Liver (tissue), 8 donors: ENCODE measurements at regions not wholly inside any gene's neighbourhood (a gene's known extent, or its start where the extent isn't known, plus 50 kb on each side); places are given as distances from the start of the nearest gene placed in this dataset.

Experiments used
- DNase-seq: peaks from one replicate; pipeline ENCODE4 v3.0.0-alpha.2; 2017; ENCODE audit warnings: low spot score
- H3K27ac ChIP-seq, 2 donors: one replicate each; pipeline ENCODE4 v1.7.0; 2013; ENCODE audit warnings: inconsistent platforms in 2 of 2, low read length in 2 of 2, control low read depth in 1 of 2, low read depth in 1 of 2, mild to moderate bottlenecking in 1 of 2
- H3K27me3 ChIP-seq, 4 donors: one replicate each; pipeline versions ENCODE4 v1.6.1 to v1.7.0; 2013; ENCODE audit warnings: low read length in 3 of 4, inconsistent platforms in 1 of 4, mild to moderate bottlenecking in 1 of 4, moderate library complexity in 1 of 4; ENCODE audit not compliant: control insufficient read depth in 4 of 4, insufficient read depth in 4 of 4
- H3K36me3 ChIP-seq, 4 donors: one replicate each; pipeline versions ENCODE4 v1.6.1 to v1.7.0; 2013; ENCODE audit warnings: low read length in 3 of 4, mild to moderate bottlenecking in 3 of 4, low read depth in 1 of 4, moderate library complexity in 1 of 4; ENCODE audit not compliant: control insufficient read depth in 4 of 4, insufficient read depth in 3 of 4
- H3K4me1 ChIP-seq, 4 donors: one replicate each; pipeline versions ENCODE4 v1.6.1 to v1.7.0; 2013; ENCODE audit warnings: low read length in 3 of 4, mild to moderate bottlenecking in 3 of 4, moderate library complexity in 1 of 4; ENCODE audit not compliant: control insufficient read depth in 4 of 4, insufficient read depth in 4 of 4
- H3K4me3 ChIP-seq, 3 donors: one replicate each; pipeline versions ENCODE4 v1.6.1 to v1.7.0; 2013; ENCODE audit warnings: low read length in 3 of 3, control low read depth in 1 of 3, low read depth in 1 of 3, mild to moderate bottlenecking in 1 of 3
- H3K9ac ChIP-seq, 2 donors: one replicate each; pipeline ENCODE4 v1.7.0; 2013; ENCODE audit warnings: low read length in 2 of 2, mild to moderate bottlenecking in 2 of 2, moderate library complexity in 2 of 2, control low read depth in 1 of 2, low read depth in 1 of 2
- H3K9me3 ChIP-seq, 4 donors: one replicate each; pipeline versions ENCODE4 v1.6.1 to v1.7.0; 2013; ENCODE audit warnings: low read length in 3 of 4; ENCODE audit not compliant: control insufficient read depth in 4 of 4
- EGR1 ChIP-seq, 2 donors: IDR thresholded peaks; 2 replicates each; pipeline ENCODE4 v1.6.1; 2016 to 2018; ENCODE audit warnings: antibody characterized with exemption in 2 of 2, low read depth in 2 of 2
- FOXA1 ChIP-seq: IDR thresholded peaks from 2 replicates; pipeline ENCODE4 v1.6.1; 2016; ENCODE audit warnings: antibody characterized with exemption
- FOXA2 ChIP-seq: IDR thresholded peaks from 2 replicates; pipeline ENCODE4 v1.6.1; 2016; ENCODE audit warnings: antibody characterized with exemption
- GABPA ChIP-seq, 2 donors: IDR thresholded peaks in 1 of 2; conservative IDR thresholded peaks in 1 of 2; 2 replicates each; pipeline ENCODE4 v1.6.1; 2016; ENCODE audit warnings: antibody characterized with exemption in 2 of 2, mild to moderate bottlenecking in 1 of 2, moderate library complexity in 1 of 2
- HNF4A ChIP-seq, 2 donors: conservative IDR thresholded peaks; 2 replicates each; pipeline ENCODE4 v1.6.1; 2016; ENCODE audit warnings: antibody characterized with exemption in 2 of 2, mild to moderate bottlenecking in 2 of 2
- JUND ChIP-seq, 2 donors: IDR thresholded peaks; 2 replicates each; pipeline ENCODE4 v1.6.1; 2016; ENCODE audit warnings: antibody characterized with exemption in 2 of 2
- NR2F2 ChIP-seq: IDR thresholded peaks from 2 replicates; pipeline ENCODE4 v1.6.1; 2016; ENCODE audit warnings: antibody characterized with exemption
- RXRA ChIP-seq, 2 donors: IDR thresholded peaks; 2 replicates each; pipeline ENCODE4 v1.6.1; 2017 to 2018; ENCODE audit warnings: antibody characterized with exemption in 2 of 2, mild to moderate bottlenecking in 1 of 2
- SP1 ChIP-seq: IDR thresholded peaks from 2 replicates; pipeline ENCODE4 v1.6.1; 2018; ENCODE audit warnings: antibody characterized with exemption, mild to moderate bottlenecking
- TAF1 ChIP-seq: conservative IDR thresholded peaks from 2 replicates; pipeline ENCODE4 v1.6.1; 2016; ENCODE audit warnings: antibody characterized with exemption, mild to moderate bottlenecking
- WGBS: extraction: QIAGEN DNeasy Blood & Tissue Kit; methylation state at CpG from one replicate; pipeline ENCODE4 v1.1.7; 2013; 5-methylcytosine and 5-hydroxymethylcytosine counted together
- TF ChIP-seq, protein P1 (sequence below): IDR thresholded peaks from 2 replicates; pipeline ENCODE4 v1.6.1; 2016; ENCODE audit warnings: antibody characterized with exemption, mild to moderate bottlenecking
- TF ChIP-seq, protein P2 (sequence below): IDR thresholded peaks from 2 replicates; pipeline ENCODE4 v1.6.1; 2016; ENCODE audit warnings: antibody characterized with exemption
- TF ChIP-seq, protein P3 (sequence below): fragments of 150-350 bp; IDR thresholded peaks from 2 replicates; pipeline ENCODE4 v1.5.1; 2017; ENCODE audit warnings: improper control_type of control experiment, low read depth, low read length; ENCODE audit not compliant: missing input control
- TF ChIP-seq, protein P4 (sequence below): IDR thresholded peaks from 2 replicates; pipeline ENCODE4 v1.6.1; 2016; ENCODE audit warnings: antibody characterized with exemption
- TF ChIP-seq, protein P5 (sequence below): IDR thresholded peaks from 2 replicates; pipeline ENCODE4 v1.6.1; 2016; ENCODE audit warnings: antibody characterized with exemption
- donor health status: healthy.
- donor health status: healthy.
- donor health status: healthy.
- donor health status: healthy.
- donor health status: healthy.

DNA sequence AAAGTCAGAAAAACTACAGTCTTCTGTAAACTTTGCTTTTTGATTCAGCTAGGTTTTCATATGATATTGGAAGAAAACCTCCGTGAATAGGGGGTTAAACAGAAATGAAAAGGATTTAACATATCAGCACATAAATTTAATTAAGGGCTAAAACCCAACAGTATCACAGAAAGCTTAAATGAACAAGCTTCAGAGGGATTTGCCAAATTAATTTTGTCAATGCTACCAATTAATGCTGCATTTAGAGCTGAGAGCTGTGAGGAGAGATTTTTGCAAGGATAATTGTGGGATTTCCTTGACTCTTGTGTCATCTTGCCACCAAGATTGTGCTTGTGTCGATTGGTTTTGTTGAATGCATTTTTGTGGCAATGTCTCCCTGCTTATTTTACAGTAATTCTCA lies 379.9 kb downstream of the CD109 start (continued):
- TF ChIP-seq, protein P1, sequence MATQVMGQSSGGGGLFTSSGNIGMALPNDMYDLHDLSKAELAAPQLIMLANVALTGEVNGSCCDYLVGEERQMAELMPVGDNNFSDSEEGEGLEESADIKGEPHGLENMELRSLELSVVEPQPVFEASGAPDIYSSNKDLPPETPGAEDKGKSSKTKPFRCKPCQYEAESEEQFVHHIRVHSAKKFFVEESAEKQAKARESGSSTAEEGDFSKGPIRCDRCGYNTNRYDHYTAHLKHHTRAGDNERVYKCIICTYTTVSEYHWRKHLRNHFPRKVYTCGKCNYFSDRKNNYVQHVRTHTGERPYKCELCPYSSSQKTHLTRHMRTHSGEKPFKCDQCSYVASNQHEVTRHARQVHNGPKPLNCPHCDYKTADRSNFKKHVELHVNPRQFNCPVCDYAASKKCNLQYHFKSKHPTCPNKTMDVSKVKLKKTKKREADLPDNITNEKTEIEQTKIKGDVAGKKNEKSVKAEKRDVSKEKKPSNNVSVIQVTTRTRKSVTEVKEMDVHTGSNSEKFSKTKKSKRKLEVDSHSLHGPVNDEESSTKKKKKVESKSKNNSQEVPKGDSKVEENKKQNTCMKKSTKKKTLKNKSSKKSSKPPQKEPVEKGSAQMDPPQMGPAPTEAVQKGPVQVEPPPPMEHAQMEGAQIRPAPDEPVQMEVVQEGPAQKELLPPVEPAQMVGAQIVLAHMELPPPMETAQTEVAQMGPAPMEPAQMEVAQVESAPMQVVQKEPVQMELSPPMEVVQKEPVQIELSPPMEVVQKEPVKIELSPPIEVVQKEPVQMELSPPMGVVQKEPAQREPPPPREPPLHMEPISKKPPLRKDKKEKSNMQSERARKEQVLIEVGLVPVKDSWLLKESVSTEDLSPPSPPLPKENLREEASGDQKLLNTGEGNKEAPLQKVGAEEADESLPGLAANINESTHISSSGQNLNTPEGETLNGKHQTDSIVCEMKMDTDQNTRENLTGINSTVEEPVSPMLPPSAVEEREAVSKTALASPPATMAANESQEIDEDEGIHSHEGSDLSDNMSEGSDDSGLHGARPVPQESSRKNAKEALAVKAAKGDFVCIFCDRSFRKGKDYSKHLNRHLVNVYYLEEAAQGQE: no peak
- TF ChIP-seq, protein P2, sequence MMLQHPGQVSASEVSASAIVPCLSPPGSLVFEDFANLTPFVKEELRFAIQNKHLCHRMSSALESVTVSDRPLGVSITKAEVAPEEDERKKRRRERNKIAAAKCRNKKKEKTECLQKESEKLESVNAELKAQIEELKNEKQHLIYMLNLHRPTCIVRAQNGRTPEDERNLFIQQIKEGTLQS: no peak

DNA sequence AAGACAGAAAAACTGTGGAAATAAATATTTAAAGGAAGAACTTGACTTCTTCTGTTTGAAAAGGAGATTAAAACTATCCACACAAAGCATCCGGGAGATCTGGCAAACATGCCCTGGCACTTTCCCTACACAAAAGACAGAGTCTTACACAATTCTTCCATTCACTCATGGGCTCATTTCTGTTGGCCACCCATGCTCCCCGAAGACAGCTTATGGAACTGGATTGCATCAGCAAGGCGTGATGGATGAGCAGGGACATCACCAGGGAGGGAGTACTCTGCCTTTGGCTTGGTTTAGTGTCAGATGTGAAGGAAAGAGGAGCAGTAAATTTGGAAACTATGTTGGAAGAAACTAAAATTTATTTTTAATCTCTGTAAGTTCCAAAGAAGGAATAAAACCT lies 379.3 kb downstream of the CD109 start:
- no peak for DNase-seq
- H3K9me3 ChIP-seq: no peaks in the 10 kb centered on the region
- H3K4me1 ChIP-seq: no peaks in the 10 kb centered on the region
- TF ChIP-seq TAF1 (no peak), SP1 (no peak), EGR1 (IDR thresholded peaks at IDR 0.05; ENCODE audit: low read depth in 2 of 2) (no peak), NR2F2 (no peak), FOXA1 (no peak), RXRA (IDR thresholded peaks at IDR 0.05) (no peak), JUND (IDR thresholded peaks at IDR 0.05) (no peak), FOXA2 (no peak), GABPA (IDR thresholded peaks at IDR 0.05 in 1 of 2, conservative IDR thresholded peaks at IDR 0.05 in 1 of 2) (no peak), HNF4A (conservative IDR thresholded peaks at IDR 0.05) (no peak)
- TF ChIP-seq, protein P3, sequence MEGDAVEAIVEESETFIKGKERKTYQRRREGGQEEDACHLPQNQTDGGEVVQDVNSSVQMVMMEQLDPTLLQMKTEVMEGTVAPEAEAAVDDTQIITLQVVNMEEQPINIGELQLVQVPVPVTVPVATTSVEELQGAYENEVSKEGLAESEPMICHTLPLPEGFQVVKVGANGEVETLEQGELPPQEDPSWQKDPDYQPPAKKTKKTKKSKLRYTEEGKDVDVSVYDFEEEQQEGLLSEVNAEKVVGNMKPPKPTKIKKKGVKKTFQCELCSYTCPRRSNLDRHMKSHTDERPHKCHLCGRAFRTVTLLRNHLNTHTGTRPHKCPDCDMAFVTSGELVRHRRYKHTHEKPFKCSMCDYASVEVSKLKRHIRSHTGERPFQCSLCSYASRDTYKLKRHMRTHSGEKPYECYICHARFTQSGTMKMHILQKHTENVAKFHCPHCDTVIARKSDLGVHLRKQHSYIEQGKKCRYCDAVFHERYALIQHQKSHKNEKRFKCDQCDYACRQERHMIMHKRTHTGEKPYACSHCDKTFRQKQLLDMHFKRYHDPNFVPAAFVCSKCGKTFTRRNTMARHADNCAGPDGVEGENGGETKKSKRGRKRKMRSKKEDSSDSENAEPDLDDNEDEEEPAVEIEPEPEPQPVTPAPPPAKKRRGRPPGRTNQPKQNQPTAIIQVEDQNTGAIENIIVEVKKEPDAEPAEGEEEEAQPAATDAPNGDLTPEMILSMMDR: no peak
- TF ChIP-seq, protein P2: no peak
- TF ChIP-seq, protein P4, sequence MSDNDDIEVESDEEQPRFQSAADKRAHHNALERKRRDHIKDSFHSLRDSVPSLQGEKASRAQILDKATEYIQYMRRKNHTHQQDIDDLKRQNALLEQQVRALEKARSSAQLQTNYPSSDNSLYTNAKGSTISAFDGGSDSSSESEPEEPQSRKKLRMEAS: no peak
- TF ChIP-seq, protein P1: no peak
- TF ChIP-seq, protein P5, sequence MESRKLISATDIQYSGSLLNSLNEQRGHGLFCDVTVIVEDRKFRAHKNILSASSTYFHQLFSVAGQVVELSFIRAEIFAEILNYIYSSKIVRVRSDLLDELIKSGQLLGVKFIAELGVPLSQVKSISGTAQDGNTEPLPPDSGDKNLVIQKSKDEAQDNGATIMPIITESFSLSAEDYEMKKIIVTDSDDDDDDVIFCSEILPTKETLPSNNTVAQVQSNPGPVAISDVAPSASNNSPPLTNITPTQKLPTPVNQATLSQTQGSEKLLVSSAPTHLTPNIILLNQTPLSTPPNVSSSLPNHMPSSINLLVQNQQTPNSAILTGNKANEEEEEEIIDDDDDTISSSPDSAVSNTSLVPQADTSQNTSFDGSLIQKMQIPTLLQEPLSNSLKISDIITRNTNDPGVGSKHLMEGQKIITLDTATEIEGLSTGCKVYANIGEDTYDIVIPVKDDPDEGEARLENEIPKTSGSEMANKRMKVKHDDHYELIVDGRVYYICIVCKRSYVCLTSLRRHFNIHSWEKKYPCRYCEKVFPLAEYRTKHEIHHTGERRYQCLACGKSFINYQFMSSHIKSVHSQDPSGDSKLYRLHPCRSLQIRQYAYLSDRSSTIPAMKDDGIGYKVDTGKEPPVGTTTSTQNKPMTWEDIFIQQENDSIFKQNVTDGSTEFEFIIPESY: no peak
- H3K9ac ChIP-seq: no peak overlapping the region
- peaks cover 0 to 4% (median 0%) of the 10 kb centered on the region in 4 donors for H3K27me3 ChIP-seq
- H3K4me3 ChIP-seq: no peak overlapping the region
- H3K27ac ChIP-seq: no peak overlapping the region
- H3K36me3 ChIP-seq: no peaks in the 10 kb centered on the region
- 66% methylated on average over 3 of the region's 3 CpGs for WGBS
